ENCODE measurements at regions not wholly inside any gene's neighbourhood (a gene's known extent, or its start where the extent isn't known, plus 50 kb on each side); places are given as distances from the start of the nearest gene placed in this dataset.

GRCh38 chr10:75347186-75347585 lies 54.4 kb downstream of the ZNF503 start:
- no peak for DNase-seq (ENCODE audit: low read depth)

- DNase-seq (ENCODE audit: low read depth), result no peak
Observed at GRCh38 chr10:75345738-75346137, 55.8 kb downstream of the ZNF503 start.

- DNase-seq (ENCODE audit: low read depth), result no peak
Observed at GRCh38 chr10:75344170-75344569, 57.4 kb downstream of the ZNF503 start.

- no peak for DNase-seq (ENCODE audit: low read depth)
Observed at GRCh38 chr10:75342397-75342796, 59.2 kb downstream of the ZNF503 start.

GRCh38 chr10:75335983-75336382 lies 65.6 kb downstream of the ZNF503 start:
- DNase-seq (ENCODE audit: low read depth), result no peak

GRCh38 chr10:75335191-75335590 lies 66.4 kb downstream of the ZNF503 start:
- DNase-seq (ENCODE audit: low read depth), result no peak

GRCh38 chr10:75334720-75335119 lies 66.8 kb downstream of the ZNF503 start:
- DNase-seq (ENCODE audit: low read depth), result no peak

GRCh38 chr10:75332081-75332480 lies 69.5 kb downstream of the ZNF503 start:
- DNase-seq (ENCODE audit: low read depth), result no peak

- no peak for DNase-seq (ENCODE audit: low read depth)
Observed at GRCh38 chr10:75331081-75331480, 70.5 kb downstream of the ZNF503 start.

- no peak for DNase-seq (ENCODE audit: low read depth)
Observed at GRCh38 chr10:75329190-75329745, 72.3 kb downstream of the ZNF503 start.

GRCh38 chr10:75326306-75326705 lies 75.3 kb downstream of the ZNF503 start:
- DNase-seq (ENCODE audit: low read depth), result no peak

- no peak for DNase-seq (ENCODE audit: low read depth)
Observed at GRCh38 chr10:75319274-75319673, 82.3 kb downstream of the ZNF503 start.

GRCh38 chr10:75314570-75314969 lies 78.8 kb upstream of the COMTD1 start:
- DNase-seq (ENCODE audit: low read depth), result no peak

- DNase-seq (ENCODE audit: low read depth), result no peak
Observed at GRCh38 chr10:75312440-75312839, 76.7 kb upstream of the COMTD1 start.

GRCh38 chr10:75305675-75306074 lies 69.9 kb upstream of the COMTD1 start:
- DNase-seq (ENCODE audit: low read depth), result no peak

- DNase-seq (ENCODE audit: low read depth), result no peak
Observed at GRCh38 chr10:75304741-75305390, 69.1 kb upstream of the COMTD1 start.

- no peak for DNase-seq (ENCODE audit: low read depth)
Observed at GRCh38 chr10:75304313-75304712, 68.6 kb upstream of the COMTD1 start.

- no peak for DNase-seq (ENCODE audit: low read depth)
Observed at GRCh38 chr10:75303045-75303777, 67.5 kb upstream of the COMTD1 start.

GRCh38 chr10:75302029-75302428 lies 66.3 kb upstream of the COMTD1 start:
- no peak for DNase-seq (ENCODE audit: low read depth)

GRCh38 chr10:75297021-75297599 lies 61.4 kb upstream of the COMTD1 start:
- DNase-seq (ENCODE audit: low read depth), result no peak

- no peak for DNase-seq (ENCODE audit: low read depth)
Observed at GRCh38 chr10:75295868-75296441, 60.2 kb upstream of the COMTD1 start.

All from forelimb muscle (tissue), 1 donor.